Endothelial cell of umbilical vein (primary cell): ENCODE measurements at regions not wholly inside any gene's neighbourhood (a gene's known extent, or its start where the extent isn't known, plus 50 kb on each side); places are given as distances from the start of the nearest gene placed in this dataset.

ENCODE experiments used
- BruUV-seq: library from RNA; stranded (reverse); fragments of 400-500 nt; replicated peaks from 2 replicates; lab custom pipeline; 2021; lab: Mats Ljungman, UMichigan
- CTCF ChIA-PET: fragments of 300-600, 350-600 bp; sonication (Branson Sonifier 250); formaldehyde crosslinking; loops from one replicate; lab custom pipeline; 2021; ENCODE audit warnings: antibody characterized with exemption, inconsistent platforms; lab: Charles Lee
- POLR2A ChIA-PET: fragments of 300-600, 350-600 bp; sonication (Branson Sonifier 250); formaldehyde crosslinking; loops from one replicate; lab custom pipeline; 2021; ENCODE audit warnings: antibody characterized with exemption, inconsistent platforms; lab: Charles Lee
- DNase-seq: peaks from one replicate; pipeline ENCODE4 v3.0.0-alpha.2; 2011; ENCODE audit warnings: low read depth, low spot score
- FAIRE-seq: peaks from 2 replicates; lab custom pipeline; 2011; peaks lifted over from hg19 to GRCh38; lab: Jason Lieb, UNC
- H2AFZ ChIP-seq: 2 replicates; pipeline ENCODE4 v1.6.0; 2012; ENCODE audit warnings: low read depth, low read length, control low read depth, inconsistent platforms
- H3K27ac ChIP-seq: 2 replicates; pipeline ENCODE4 v1.5.1; 2011; ENCODE audit warnings: low read depth, mild to moderate bottlenecking, control low read depth, low read length, moderate library complexity; ENCODE audit not compliant: insufficient read depth
- H3K27me3 ChIP-seq, 2 experiments: 2 replicates each; pipeline versions ENCODE4 v1.6.0 to v1.6.1; 2011; ENCODE audit warnings: low read length in 2 of 2, mixed read lengths in 1 of 2; ENCODE audit not compliant: control insufficient read depth in 2 of 2, insufficient read depth in 2 of 2
- H3K36me3 ChIP-seq, 2 experiments: 2 replicates in 1 of 2; 3 replicates in 1 of 2; pipeline ENCODE4 v1.5.1; 2011; ENCODE audit warnings: low read length in 2 of 2, mild to moderate bottlenecking in 1 of 2, moderate library complexity in 1 of 2; ENCODE audit not compliant: control insufficient read depth in 2 of 2, insufficient read depth in 2 of 2; ENCODE audit errors: extremely low read depth in 1 of 2
- H3K4me1 ChIP-seq: 3 replicates; pipeline ENCODE4 v1.5.1; 2011; ENCODE audit warnings: mild to moderate bottlenecking, low read length; ENCODE audit not compliant: control insufficient read depth, insufficient read depth; ENCODE audit errors: extremely low read depth
- H3K4me2 ChIP-seq: 2 replicates; pipeline ENCODE4 v1.6.1; 2011; ENCODE audit warnings: low read length, control low read depth, mixed read lengths; ENCODE audit not compliant: insufficient read depth
- H3K4me3 ChIP-seq, 3 experiments: fragments of 200-600 bp in 1 of 3; sonication (generic), shearing (Covaris generic) in 1 of 3; replicated peaks in 1 of 3; 2 replicates each; pipeline ENCODE4 v1.5.1; 2011 to 2016; ENCODE audit warnings: control low read depth in 3 of 3, low read length in 3 of 3, mild to moderate bottlenecking in 2 of 3, inconsistent platforms in 1 of 3, low read depth in 1 of 3, moderate library complexity in 1 of 3; ENCODE audit not compliant: insufficient read depth in 1 of 3
- H3K79me2 ChIP-seq: 2 replicates; pipeline ENCODE4 v1.6.0; 2012; ENCODE audit warnings: low read length, inconsistent platforms; ENCODE audit not compliant: control insufficient read depth, insufficient read depth
- H3K9ac ChIP-seq: replicated peaks from 2 replicates; pipeline ENCODE3; 2011; ENCODE audit warnings: low read length, control low read depth; ENCODE audit not compliant: insufficient read depth; ENCODE audit errors: extremely low read depth
- H3K9me1 ChIP-seq: replicated peaks from 3 replicates; pipeline ENCODE4 v1.6.0; 2011; ENCODE audit warnings: mild to moderate bottlenecking, low read length; ENCODE audit not compliant: control insufficient read depth, insufficient read depth; ENCODE audit errors: extremely low read depth
- H3K9me3 ChIP-seq: replicated peaks from 2 replicates; pipeline ENCODE4 v1.5.1; 2012; ENCODE audit warnings: low read length, inconsistent platforms; ENCODE audit not compliant: control insufficient read depth, insufficient read depth
- H4K20me1 ChIP-seq: replicated peaks from 2 replicates; pipeline ENCODE3; 2011; ENCODE audit warnings: mild to moderate bottlenecking, low read length; ENCODE audit not compliant: control insufficient read depth, insufficient read depth; ENCODE audit errors: extremely low read depth
- EZH2 ChIP-seq: IDR thresholded peaks from 2 replicates; pipeline ENCODE4 v1.6.1; 2012; ENCODE audit warnings: borderline replicate concordance, low read depth, mild to moderate bottlenecking, moderate library complexity, low read length, inconsistent platforms; ENCODE audit not compliant: severe bottlenecking
- FOS ChIP-seq: IDR thresholded peaks from 2 replicates; pipeline ENCODE4 v1.6.1; 2011; ENCODE audit warnings: mild to moderate bottlenecking, low read length, moderate library complexity, borderline replicate concordance; ENCODE audit not compliant: insufficient read depth
- GATA2 ChIP-seq: IDR thresholded peaks from 2 replicates; pipeline ENCODE4 v1.7.0; 2011; ENCODE audit warnings: low read depth, mild to moderate bottlenecking, moderate library complexity, mixed read lengths, low read length; ENCODE audit not compliant: insufficient read length, insufficient read depth
- JUN ChIP-seq: IDR thresholded peaks from 2 replicates; pipeline ENCODE4 v1.6.1; 2011; ENCODE audit warnings: borderline replicate concordance, low read depth; ENCODE audit not compliant: insufficient read length, insufficient read depth
- MYC ChIP-seq: IDR thresholded peaks from one replicate; pipeline ENCODE4 v1.6.1; 2011; ENCODE audit warnings: mild to moderate bottlenecking, low read depth, low read length
- POLR2A ChIP-seq: IDR thresholded peaks from 2 replicates; pipeline ENCODE4 v1.6.1; 2012; ENCODE audit warnings: low read depth, mild to moderate bottlenecking, control low read depth, low read length
- POLR2AphosphoS5 ChIP-seq: IDR thresholded peaks from 2 replicates; pipeline ENCODE4 v1.6.1; 2012; ENCODE audit warnings: low read depth, mild to moderate bottlenecking, control low read depth, low read length, moderate library complexity; ENCODE audit not compliant: insufficient read depth
- dilution Hi-C: fragments of 300-500 bp; cut with MboI; formaldehyde crosslinking; loops from one replicate; pipeline ENCODE4 v1.15.0; 2019; ENCODE audit warnings: low sequenced_read_pairs; ENCODE audit not compliant: extremely low pct_ligation_motif_present
- intact Hi-C: fragments of 100-400 bp; cut with micrococcal nuclease; formaldehyde crosslinking; loops from one replicate; pipeline ENCODE4 v1.10.0; 2022
- TF ChIP-seq, protein P1 (sequence below): IDR thresholded peaks from 2 replicates; pipeline ENCODE4 v1.6.1; 2011; ENCODE audit not compliant: insufficient read depth, insufficient read length
- TF ChIP-seq, protein P2 (sequence below), 2 donors: IDR thresholded peaks; 1 replicate in 1 of 2; 2 replicates in 1 of 2; pipeline ENCODE4 v1.5.1; 2011; ENCODE audit warnings: low read length in 2 of 2, mild to moderate bottlenecking in 2 of 2, moderate library complexity in 2 of 2, control low read depth in 1 of 2, inconsistent platforms in 1 of 2, low read depth in 1 of 2; ENCODE audit not compliant: insufficient read depth in 1 of 2; ENCODE audit errors: extremely low read depth in 1 of 2

DNA sequence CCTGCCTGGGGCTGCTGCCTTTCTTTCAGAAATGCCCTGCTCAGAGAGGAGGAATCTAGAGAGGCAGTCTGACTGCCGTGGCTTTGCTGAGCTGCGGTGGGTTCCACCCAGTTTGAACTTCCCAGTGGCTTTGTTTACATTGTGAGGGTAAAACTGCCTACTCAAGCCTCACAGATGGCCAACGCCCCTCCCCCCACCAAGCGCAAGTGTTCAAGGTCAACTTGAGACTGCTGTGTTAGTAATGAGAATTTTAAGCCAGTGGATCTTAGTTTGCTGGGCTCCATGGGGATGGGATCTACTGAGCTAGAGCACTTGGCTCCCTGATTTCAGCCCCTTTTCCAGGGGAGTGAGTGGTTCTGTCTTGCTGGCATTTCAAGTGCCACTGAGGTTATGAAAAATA is 819.2 kb downstream of the NLGN4Y start:
- Histone ChIP-seq H3K9me3 (no peaks in the 10 kb centered on the region), H2AFZ (no peak overlapping the region), H4K20me1 (no peaks in the 10 kb centered on the region), H3K4me1 (no peaks in the 10 kb centered on the region), H3K27ac (no peak overlapping the region), H3K4me2 (no peak overlapping the region), H3K9ac (no peak overlapping the region), H3K9me1 (no peaks in the 10 kb centered on the region), H3K36me3 (no peaks in the 10 kb centered on the region), H3K4me3 (no peak overlapping the region), H3K27me3 (no peaks in the 10 kb centered on the region), H3K79me2 (no peaks in the 10 kb centered on the region)
- dilution Hi-C loops, result no loop called here
- no TSS peak for BruUV-seq
- no peak for TF ChIP-seq GATA2
- TF ChIP-seq POLR2A, result no peak
- no peak for TF ChIP-seq POLR2AphosphoS5
- TF ChIP-seq MYC, result no peak
- TF ChIP-seq, protein P1, sequence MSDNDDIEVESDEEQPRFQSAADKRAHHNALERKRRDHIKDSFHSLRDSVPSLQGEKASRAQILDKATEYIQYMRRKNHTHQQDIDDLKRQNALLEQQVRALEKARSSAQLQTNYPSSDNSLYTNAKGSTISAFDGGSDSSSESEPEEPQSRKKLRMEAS, result no peak
- TF ChIP-seq, protein P2, sequence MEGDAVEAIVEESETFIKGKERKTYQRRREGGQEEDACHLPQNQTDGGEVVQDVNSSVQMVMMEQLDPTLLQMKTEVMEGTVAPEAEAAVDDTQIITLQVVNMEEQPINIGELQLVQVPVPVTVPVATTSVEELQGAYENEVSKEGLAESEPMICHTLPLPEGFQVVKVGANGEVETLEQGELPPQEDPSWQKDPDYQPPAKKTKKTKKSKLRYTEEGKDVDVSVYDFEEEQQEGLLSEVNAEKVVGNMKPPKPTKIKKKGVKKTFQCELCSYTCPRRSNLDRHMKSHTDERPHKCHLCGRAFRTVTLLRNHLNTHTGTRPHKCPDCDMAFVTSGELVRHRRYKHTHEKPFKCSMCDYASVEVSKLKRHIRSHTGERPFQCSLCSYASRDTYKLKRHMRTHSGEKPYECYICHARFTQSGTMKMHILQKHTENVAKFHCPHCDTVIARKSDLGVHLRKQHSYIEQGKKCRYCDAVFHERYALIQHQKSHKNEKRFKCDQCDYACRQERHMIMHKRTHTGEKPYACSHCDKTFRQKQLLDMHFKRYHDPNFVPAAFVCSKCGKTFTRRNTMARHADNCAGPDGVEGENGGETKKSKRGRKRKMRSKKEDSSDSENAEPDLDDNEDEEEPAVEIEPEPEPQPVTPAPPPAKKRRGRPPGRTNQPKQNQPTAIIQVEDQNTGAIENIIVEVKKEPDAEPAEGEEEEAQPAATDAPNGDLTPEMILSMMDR (IDR thresholded peaks at IDR 0.05; ENCODE audit: extremely low read depth in 1 of 2, insufficient read depth in 1 of 2, low read depth in 1 of 2, low read length in 2 of 2), result no peak
- no peak for TF ChIP-seq EZH2
- no peak for TF ChIP-seq FOS
- TF ChIP-seq JUN, result no peak
- FAIRE-seq, result no peak
- DNase-seq, result no peak
- intact Hi-C loops, result no loop called here
- CTCF ChIA-PET, result no interaction called here
- POLR2A ChIA-PET, result no interaction called here
